SU-DHL-6 (cell line): ENCODE measurements at regions not wholly inside any gene's neighbourhood (a gene's known extent, or its start where the extent isn't known, plus 50 kb on each side); places are given as distances from the start of the nearest gene placed in this dataset.

Experiments
- H2AFZ ChIP-seq: fragments of 200-600 bp; sonication (generic); 2 replicates; pipeline ENCODE4 v1.6.1; 2014; ENCODE audit warnings: low read depth, mild to moderate bottlenecking, moderate library complexity, mixed read lengths, antibody characterized with exemption, low read length; ENCODE audit not compliant: severe bottlenecking
- H3F3A ChIP-seq: fragments of 200-600 bp; shearing (Covaris generic); 2 replicates; pipeline ENCODE4 v1.6.0; 2016; ENCODE audit warnings: antibody characterized with exemption, mild to moderate bottlenecking; ENCODE audit not compliant: insufficient read depth
- H3K27ac ChIP-seq: fragments of 200-600 bp; sonication (generic); 2 replicates; pipeline ENCODE4 v1.5.1; 2016; ENCODE audit warnings: low read depth, mild to moderate bottlenecking, low read length, moderate library complexity, mixed read lengths
- H3K27me3 ChIP-seq: fragments of 200-600 bp; sonication (generic), shearing (Covaris generic); 2 replicates; pipeline ENCODE4 v1.6.0; 2014; ENCODE audit warnings: mild to moderate bottlenecking, low read length
- H3K36me3 ChIP-seq: fragments of 200-600 bp; sonication (generic); 2 replicates; pipeline ENCODE4 v1.6.1; 2014; ENCODE audit warnings: mild to moderate bottlenecking, low read length, mixed read lengths
- H3K4me2 ChIP-seq: fragments of 300-600, 200-600 bp; shearing (Covaris generic), sonication (generic); 2 replicates; pipeline ENCODE4 v1.6.0; 2014; ENCODE audit warnings: low read length, low read depth, mild to moderate bottlenecking; ENCODE audit not compliant: poor library complexity, severe bottlenecking
- H3K4me3 ChIP-seq: fragments of 200-600 bp; sonication (generic); 2 replicates; pipeline ENCODE4 v1.5.1; 2014; ENCODE audit warnings: antibody characterized with exemption, low read length, mild to moderate bottlenecking, mixed read lengths; ENCODE audit not compliant: insufficient read depth, poor library complexity, severe bottlenecking
- H3K79me2 ChIP-seq: fragments of 200-600 bp; sonication (generic); 2 replicates; pipeline ENCODE4 v1.6.1; 2014; ENCODE audit warnings: mild to moderate bottlenecking, low read length, moderate library complexity; ENCODE audit not compliant: insufficient read depth
- H3K9ac ChIP-seq: fragments of 200-600 bp; sonication (generic); 2 replicates; pipeline ENCODE4 v1.7.0; 2014; ENCODE audit warnings: mild to moderate bottlenecking, low read length
- H3K9me2 ChIP-seq: fragments of 200-600 bp; sonication (generic); replicated peaks from 2 replicates; pipeline ENCODE4 v1.6.1; 2014; ENCODE audit warnings: low read length; ENCODE audit not compliant: insufficient read depth
- H3K9me3 ChIP-seq: fragments of 200-600 bp; sonication (generic); 2 replicates; pipeline ENCODE4 v1.6.1; 2014; ENCODE audit warnings: low read length, mixed read lengths; ENCODE audit not compliant: insufficient read depth
- H4K20me1 ChIP-seq: fragments of 200-600 bp; sonication (generic); 2 replicates; pipeline ENCODE4 v1.6.1; 2014; ENCODE audit warnings: low read depth, mild to moderate bottlenecking, antibody characterized with exemption, low read length, moderate library complexity, mixed read lengths
- CTCF ChIP-seq: fragments of 200-600 bp; sonication (generic); IDR thresholded peaks from one replicate; pipeline ENCODE4 v1.5.1; 2017; ENCODE audit warnings: antibody characterized with exemption, mild to moderate bottlenecking, low read length, moderate library complexity; ENCODE audit not compliant: insufficient read depth, poor library complexity, severe bottlenecking
- EZH2phosphoT487 ChIP-seq: fragments of 200-600 bp; sonication (generic), shearing (Covaris generic); conservative IDR thresholded peaks from 2 replicates; pipeline ENCODE4 v1.6.1; 2018; ENCODE audit warnings: mild to moderate bottlenecking, antibody characterized with exemption, low read length, moderate library complexity, mixed read lengths

- Histone ChIP-seq H3K4me2 (no peak overlapping the region), H3K9ac (no peak overlapping the region), H3F3A (peaks cover 22% of the 10 kb centered on the region), H2AFZ (no peak overlapping the region), H4K20me1 (no peaks in the 10 kb centered on the region), H3K9me3 (no peaks in the 10 kb centered on the region), H3K4me3 (no peak overlapping the region), H3K27me3 (no peaks in the 10 kb centered on the region), H3K36me3 (no peaks in the 10 kb centered on the region), H3K9me2 (no peaks in the 10 kb centered on the region), H3K27ac (no peak overlapping the region), H3K79me2 (no peaks in the 10 kb centered on the region)
- TF ChIP-seq EZH2phosphoT487 (no peak), CTCF (no peak)
Measured at GRCh38 chr13:33547035-33547434, 261.5 kb upstream of the STARD13 start.

- H2AFZ ChIP-seq: no peak overlapping the region
- H3K27ac ChIP-seq: no peak overlapping the region; the same call in 1 of the 2 replicates
- H3K36me3 ChIP-seq: no peaks in the 10 kb centered on the region
- H3K9me3 ChIP-seq: no peaks in the 10 kb centered on the region
- no peak overlapping the region for H3K9ac ChIP-seq
- H3K4me3 ChIP-seq: no peak overlapping the region
- H3K9me2 ChIP-seq: no peaks in the 10 kb centered on the region
- TF ChIP-seq EZH2phosphoT487 (no peak), CTCF (no peak)
- no peaks in the 10 kb centered on the region for H3K79me2 ChIP-seq
- H3F3A ChIP-seq: peaks cover 15% of the 10 kb centered on the region
- no peak overlapping the region for H3K4me2 ChIP-seq
- H4K20me1 ChIP-seq: no peaks in the 10 kb centered on the region
- no peaks in the 10 kb centered on the region for H3K27me3 ChIP-seq
Measured at GRCh38 chr13:33548069-33548468, 262.5 kb upstream of the STARD13 start.

GRCh38 chr13:33550276-33550675 lies 264.7 kb upstream of the STARD13 start:
- no peak overlapping the region for H3K4me3 ChIP-seq
- no peak overlapping the region for H3K9ac ChIP-seq
- H3K36me3 ChIP-seq: no peaks in the 10 kb centered on the region
- no peaks in the 10 kb centered on the region for H3K9me2 ChIP-seq
- no peaks in the 10 kb centered on the region for H3K79me2 ChIP-seq
- H3K27ac ChIP-seq: no peak overlapping the region
- TF ChIP-seq EZH2phosphoT487 (no peak), CTCF (no peak)
- no peaks in the 10 kb centered on the region; the same call in 1 of the 2 replicates for H3F3A ChIP-seq
- no peak overlapping the region for H3K4me2 ChIP-seq
- no peaks in the 10 kb centered on the region for H3K27me3 ChIP-seq
- no peaks in the 10 kb centered on the region for H4K20me1 ChIP-seq
- H2AFZ ChIP-seq: no peak overlapping the region
- H3K9me3 ChIP-seq: no peaks in the 10 kb centered on the region

- Histone ChIP-seq H3K27ac (no peak overlapping the region), H3K4me3 (no peak overlapping the region), H3K36me3 (no peaks in the 10 kb centered on the region), H4K20me1 (no peaks in the 10 kb centered on the region), H3K9me3 (no peaks in the 10 kb centered on the region), H3K9me2 (no peaks in the 10 kb centered on the region), H2AFZ (no peak overlapping the region), H3K79me2 (no peaks in the 10 kb centered on the region), H3K4me2 (no peak overlapping the region), H3K9ac (no peak overlapping the region), H3K27me3 (no peaks in the 10 kb centered on the region), H3F3A (no peaks in the 10 kb centered on the region; the same call in 1 of the 2 replicates)
- no peak for TF ChIP-seq EZH2phosphoT487
Measured at GRCh38 chr13:33550885-33551284, 265.3 kb upstream of the STARD13 start.
